Hindlimb muscle (tissue), 1 donor: ENCODE measurements at regions not wholly inside any gene's neighbourhood (a gene's known extent, or its start where the extent isn't known, plus 50 kb on each side); places are given as distances from the start of the nearest gene placed in this dataset.

Experiments used
- DNase-seq: peaks from one replicate; pipeline ENCODE4 v3.0.0-alpha.2; 2013

DNA sequence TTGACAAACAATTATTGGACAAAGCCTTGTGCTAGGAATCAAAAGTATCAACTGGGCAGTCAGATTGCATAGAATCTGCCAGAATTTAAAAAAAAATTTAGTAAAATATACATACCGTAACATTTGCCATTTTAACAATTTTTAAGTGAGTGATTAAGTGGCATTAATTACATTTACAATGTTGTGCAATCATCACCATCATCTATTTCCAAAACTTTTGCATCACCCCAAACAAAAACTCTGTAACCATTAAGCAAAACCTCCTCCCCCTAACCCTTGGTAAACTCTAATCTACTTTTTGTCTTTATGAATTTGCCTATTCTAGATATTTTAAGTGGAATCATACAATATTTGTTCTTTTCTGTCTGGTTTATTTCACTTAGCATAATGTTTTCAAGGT lies 182.8 kb downstream of the LMO4 start:
- DNase-seq = no peak

GRCh38 chr1:87512431-87512830 lies 183.8 kb downstream of the LMO4 start:
- no peak for DNase-seq

- DNase-seq = no peak
Measured at GRCh38 chr1:87513255-87513654, 184.6 kb downstream of the LMO4 start.

- DNase-seq = no peak
Measured at GRCh38 chr1:87513966-87514660, 185.4 kb downstream of the LMO4 start.

GRCh38 chr1:87515781-87516180 lies 187.1 kb downstream of the LMO4 start:
- DNase-seq = no peak

GRCh38 chr1:87518794-87519193 lies 190.1 kb downstream of the LMO4 start:
- no peak for DNase-seq

- DNase-seq = no peak
Measured at GRCh38 chr1:87521452-87521851, 192.8 kb downstream of the LMO4 start.

DNA sequence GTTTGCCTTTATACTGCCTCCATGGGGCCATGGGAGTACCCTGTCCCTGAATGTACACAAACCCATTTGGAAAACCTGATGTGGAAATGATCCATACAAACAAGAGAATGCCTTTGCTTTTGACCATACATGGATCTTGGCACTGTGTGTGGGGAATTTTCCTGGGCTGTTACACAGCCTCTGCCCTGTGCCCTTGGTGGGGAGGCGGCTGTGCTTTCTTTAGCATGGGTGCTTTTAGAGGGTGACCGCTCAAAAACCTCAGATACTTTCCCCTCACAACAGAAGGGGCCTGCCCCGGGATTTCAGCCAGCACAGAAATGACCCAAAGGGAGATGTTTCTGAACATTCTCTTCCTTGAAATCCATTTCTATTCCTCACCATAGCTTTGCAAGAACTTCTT lies 194.8 kb downstream of the LMO4 start:
- DNase-seq = no peak

- no peak for DNase-seq
Measured at GRCh38 chr1:87524021-87524754, 195.5 kb downstream of the LMO4 start.

GRCh38 chr1:87528754-87529517 lies 200.3 kb downstream of the LMO4 start:
- no peak for DNase-seq

DNA sequence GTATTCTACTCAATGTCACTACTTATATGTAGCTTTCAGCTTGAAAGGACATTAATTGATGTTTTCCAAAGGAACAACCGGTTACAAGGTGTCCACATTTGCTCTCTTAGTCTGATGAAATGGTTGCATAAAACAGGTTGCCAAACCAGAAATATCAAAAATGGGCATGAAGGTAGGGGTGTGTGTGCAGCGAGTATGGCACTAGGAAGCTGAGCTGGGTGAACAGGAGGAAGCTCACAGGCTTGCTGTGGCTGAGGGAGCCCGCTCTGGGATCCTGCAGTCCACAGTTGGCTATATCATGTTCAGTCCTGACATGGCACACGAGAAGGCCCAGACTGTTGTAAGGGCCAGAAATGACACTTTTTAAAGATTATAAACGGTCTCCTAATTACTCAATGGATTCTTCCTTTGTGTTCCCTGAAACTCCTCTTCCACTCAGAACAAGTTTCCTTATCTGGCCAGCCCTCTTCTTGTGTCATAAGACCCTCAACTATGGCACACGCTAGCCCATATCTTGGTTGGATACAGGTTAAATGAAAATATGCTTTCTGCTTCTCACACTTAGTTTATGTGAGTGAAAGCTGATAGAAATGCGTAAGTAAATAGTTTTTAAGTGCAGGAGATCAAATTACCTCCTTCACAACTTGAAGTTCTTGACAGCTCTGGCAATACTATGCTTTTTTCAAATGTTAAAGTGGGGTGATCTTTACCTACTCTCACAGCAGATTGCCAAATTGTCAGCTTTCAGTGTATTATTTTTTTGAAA lies 201.5 kb downstream of the LMO4 start:
- no peak for DNase-seq

GRCh38 chr1:87535551-87535950 lies 206.9 kb downstream of the LMO4 start:
- no peak for DNase-seq

- no peak for DNase-seq
Measured at GRCh38 chr1:87539147-87539546, 210.5 kb downstream of the LMO4 start.

DNA sequence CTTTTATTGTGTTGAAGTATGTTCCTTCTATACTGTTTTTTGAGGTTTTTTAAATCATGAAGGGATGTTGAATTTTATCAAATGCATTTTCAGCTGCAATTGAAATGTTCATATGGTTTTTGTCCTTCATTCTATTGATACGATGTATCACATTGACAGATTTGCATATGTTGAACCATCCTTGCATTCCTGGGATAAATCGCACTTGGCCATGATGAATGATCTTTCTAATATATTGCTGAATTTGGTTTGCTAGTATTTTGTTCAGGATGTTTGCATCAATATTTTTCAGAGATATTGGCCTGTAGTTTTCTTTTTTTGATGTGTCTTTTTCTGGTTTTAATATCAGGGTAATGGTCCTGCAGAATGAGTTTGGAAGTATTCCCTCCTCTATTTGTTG lies 214.0 kb downstream of the LMO4 start:
- DNase-seq = no peak

GRCh38 chr1:87549738-87550137 lies 221.1 kb downstream of the LMO4 start:
- DNase-seq = no peak

GRCh38 chr1:87553511-87553910 lies 224.8 kb downstream of the LMO4 start:
- no peak for DNase-seq

DNA sequence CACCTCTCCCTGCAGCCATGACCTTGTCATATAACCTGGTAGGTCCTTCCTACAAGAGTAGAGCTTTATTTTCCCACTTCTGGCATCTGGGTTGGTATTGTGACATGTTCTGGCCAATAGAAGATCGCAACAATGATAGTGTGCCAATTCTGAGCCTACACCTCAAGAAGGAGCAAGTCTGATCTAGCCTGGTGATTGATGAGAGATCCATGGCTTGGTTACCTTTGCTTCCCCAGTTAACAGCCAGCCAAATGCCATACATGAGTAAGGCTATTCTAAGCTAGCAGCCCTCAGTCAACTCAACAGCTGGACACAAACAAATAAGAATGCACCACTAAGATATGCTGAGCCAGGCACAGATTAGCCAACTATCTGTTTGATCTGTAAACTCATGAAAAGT lies 226.7 kb downstream of the LMO4 start:
- no peak for DNase-seq

GRCh38 chr1:87556326-87556725 lies 227.6 kb downstream of the LMO4 start:
- DNase-seq = no peak

DNA sequence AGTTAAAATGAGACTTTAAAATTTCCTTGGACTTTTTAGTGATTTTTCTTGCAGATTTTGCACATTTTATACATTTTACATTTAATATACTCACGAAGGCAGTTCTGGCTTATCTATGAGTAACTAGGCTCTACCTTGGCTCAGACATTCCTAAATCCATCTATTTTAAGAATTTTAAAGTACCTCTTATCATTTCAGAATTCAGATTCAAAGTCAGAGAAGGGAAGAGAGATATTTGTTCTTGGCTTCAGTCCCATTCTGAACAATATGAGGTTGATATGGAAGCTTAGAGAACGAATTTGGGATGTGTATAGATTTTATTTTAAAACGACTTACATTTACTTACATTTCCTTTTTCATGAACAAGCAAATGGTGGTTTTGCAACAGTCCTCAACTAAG lies 230.2 kb downstream of the LMO4 start:
- no peak for DNase-seq

- no peak for DNase-seq
Measured at GRCh38 chr1:87560137-87560536, 231.5 kb downstream of the LMO4 start.

DNA sequence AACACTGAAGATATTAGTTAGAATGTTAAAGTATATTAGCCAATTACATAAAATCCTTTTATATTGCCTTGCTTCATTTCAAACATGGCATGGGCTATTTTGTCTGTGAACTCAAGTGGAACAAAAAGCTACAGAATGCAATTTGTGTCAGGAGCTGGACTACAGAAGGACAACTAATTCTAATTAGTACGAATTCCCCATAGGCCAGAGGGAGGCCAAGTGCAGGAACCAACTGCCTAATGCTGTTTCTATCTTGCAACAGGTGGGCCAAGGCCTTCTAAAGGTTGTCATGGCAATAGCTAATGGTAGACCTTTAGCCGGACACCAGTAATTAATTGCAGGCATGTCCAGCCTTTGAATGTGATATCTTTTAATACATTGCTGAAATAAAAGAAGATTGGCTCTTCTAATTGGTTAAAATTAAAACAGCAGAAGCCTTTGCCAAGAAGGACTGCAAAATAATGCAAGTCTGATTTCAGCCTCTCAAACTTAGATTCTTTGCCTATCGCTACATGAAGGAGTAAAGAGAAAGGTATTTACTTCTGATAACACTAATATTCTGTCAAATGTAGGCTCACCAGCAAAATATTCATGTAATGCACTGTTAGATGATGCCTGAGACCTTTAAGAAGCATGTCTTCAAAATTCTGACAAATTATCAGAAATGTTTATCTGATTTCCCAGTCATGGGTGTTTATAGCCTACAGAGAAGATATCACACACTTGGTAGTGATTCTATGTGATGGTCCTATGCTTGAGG lies 232.1 kb downstream of the LMO4 start:
- DNase-seq = no peak

DNA sequence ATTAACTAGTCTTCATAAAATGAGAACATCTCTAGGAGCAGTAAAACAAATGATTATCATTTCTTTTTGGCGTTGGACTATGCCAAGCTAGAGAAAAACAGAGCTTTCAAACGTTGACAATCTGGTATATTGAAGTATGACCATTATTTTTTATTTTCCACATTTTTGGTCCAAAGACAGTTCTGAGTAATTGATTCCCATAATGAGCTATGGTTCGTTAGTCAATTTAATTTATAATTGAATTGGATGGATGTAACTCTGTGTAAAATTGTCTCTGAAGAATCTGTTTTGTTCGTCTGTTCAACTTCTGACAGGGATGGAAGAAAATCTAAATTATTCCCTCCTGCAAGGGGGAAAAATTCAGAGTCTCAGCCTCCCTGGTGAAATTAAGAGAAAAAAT lies 234.5 kb downstream of the LMO4 start:
- DNase-seq = no peak
